ENCODE measurements at regions not wholly inside any gene's neighbourhood (a gene's known extent, or its start where the extent isn't known, plus 50 kb on each side); places are given as distances from the start of the nearest gene placed in this dataset.
"Not testable (repeated sequence)": the region's sequence is repeated elsewhere in the genome, so short reads cannot be mapped to it uniquely, and the experiment has no call there.

DNA sequence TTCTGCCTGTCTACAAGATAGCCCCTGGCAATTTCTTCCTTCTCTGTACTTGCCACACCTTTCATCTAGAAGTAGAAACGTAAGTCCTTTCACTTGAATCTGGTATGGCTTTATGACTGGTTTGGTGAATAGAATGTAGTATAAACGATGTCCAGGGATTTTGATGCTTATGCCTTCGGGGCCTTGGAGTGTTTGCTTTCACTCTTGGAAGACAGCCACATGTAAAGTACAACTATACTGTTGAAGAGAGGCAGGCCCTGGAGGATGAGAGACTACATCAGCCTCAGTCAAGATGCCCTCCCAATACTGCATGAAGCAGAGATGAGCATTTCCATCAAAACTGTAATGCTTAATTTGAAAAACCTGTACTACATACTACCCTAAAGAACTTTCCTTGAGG, 553.8 kb upstream of the C9orf72 start:
- no peak for DNase-seq

DNA sequence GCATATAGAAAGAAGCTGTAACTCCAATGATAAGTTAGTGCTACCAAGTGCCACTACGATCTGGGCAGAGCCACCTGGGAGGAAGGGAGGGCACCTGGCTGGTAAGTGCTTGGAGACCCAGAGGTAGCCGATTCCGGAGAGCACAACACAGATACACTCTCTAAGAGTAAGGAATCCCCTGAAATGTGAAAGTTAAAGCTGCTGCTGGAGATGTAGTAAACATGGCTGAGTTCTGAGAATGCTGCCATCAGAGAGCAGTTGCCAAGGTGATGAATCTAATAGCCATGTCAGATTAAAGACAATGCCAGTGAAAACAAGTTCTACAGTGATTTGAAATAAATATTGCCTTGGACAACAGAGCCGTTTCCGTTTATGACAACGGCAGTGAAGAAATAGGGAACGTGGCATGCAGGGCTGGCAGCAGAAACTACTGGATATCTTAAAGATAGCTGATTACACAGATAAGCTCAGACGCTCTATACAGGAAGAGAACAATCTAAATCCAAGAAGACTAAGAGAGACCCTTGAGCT, 561.2 kb upstream of the C9orf72 start:
- DNase-seq = no peak

DNA sequence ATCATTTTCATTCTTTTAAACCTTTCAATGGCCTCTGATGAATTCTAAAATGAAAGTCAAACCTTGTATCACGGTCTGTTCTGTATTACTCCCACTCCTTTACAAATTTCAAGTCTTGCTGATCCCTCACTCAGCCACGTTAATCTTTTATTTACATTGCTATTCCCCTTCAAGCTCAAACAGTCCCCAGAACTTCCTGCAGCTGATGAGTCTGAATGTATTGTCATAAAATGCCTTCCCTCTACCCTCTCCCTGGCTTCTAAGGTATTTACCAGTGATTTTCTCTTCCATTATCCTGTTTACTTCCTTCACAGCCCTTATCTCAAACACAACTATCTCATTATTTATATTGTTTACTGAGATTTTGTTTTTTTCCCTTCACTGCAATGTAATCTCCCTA, 562.3 kb upstream of the C9orf72 start:
- DNase-seq = no peak

DNA sequence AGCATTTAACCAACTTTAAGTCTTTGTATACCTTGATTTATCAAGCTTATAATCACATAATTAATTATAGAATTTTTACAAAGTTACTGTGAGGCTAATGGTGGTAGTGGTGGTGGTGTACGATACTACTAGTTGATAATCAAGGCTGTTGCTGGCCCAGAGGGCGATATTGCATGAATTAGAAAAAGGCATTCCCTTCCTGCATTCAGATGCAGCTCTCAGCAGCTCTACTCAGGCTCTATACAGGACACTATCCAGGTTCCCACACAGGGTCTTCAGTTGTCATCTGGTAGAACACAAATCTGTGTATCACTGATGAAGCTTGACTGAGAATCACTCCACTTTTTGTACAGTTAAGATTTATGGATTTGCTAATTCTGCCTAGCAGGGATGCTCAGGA, 562.8 kb upstream of the C9orf72 start:
- no peak for DNase-seq

DNA sequence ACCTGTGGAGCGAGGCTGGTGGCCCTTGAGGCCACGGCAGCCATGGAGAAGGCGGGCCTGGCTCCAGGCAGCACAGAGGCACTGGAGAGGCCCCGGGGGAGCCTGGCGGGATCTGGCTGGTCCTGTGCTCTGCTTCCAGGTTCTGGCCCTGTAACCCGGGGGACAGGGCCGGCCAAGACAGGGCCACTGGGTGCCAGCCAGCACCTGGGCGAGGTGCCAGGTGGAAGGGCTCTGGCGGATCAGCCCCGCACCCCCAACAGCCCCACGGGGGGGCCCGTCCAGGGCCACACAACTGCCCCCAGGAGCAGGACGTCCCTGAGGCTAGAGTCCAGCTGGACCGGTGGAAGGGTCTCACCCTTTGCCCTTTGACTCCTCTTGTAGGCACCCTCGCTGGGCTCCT, 574.1 kb upstream of the C9orf72 start:
- not testable (repeated sequence) for DNase-seq

DNA sequence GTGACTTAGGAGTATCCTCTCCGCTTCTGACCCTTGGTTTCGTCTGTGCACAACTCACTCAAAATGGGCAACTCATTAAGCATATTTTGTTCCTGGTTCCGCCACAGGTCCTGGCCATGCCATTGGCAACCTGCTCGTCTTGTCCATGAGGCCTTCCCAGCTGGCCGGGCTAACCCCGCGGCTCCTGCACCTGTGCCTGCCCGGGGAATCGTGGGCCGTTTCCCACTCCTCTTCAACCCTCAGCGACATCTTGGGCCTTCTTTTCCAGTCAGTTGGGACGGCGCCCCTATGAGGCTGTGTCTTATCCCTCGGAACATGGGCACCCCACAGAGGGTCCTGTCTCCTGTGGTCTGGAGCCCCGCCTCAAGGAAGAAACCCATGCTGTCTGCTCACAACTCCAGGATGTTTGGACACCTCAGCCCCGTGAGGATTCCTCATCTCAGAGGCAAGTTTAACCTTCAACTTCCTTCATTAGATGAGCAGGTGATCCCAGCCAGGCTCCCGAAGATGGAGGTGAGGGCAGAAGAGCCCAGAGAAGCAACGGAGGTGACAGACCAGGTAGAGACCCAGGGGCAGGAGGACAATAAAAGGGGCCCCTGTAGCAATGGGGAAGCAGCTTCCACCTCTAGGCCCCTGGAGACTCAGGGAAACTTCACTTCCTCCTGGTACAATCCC, 574.8 kb upstream of the C9orf72 start:
- not testable (repeated sequence) for DNase-seq

DNA sequence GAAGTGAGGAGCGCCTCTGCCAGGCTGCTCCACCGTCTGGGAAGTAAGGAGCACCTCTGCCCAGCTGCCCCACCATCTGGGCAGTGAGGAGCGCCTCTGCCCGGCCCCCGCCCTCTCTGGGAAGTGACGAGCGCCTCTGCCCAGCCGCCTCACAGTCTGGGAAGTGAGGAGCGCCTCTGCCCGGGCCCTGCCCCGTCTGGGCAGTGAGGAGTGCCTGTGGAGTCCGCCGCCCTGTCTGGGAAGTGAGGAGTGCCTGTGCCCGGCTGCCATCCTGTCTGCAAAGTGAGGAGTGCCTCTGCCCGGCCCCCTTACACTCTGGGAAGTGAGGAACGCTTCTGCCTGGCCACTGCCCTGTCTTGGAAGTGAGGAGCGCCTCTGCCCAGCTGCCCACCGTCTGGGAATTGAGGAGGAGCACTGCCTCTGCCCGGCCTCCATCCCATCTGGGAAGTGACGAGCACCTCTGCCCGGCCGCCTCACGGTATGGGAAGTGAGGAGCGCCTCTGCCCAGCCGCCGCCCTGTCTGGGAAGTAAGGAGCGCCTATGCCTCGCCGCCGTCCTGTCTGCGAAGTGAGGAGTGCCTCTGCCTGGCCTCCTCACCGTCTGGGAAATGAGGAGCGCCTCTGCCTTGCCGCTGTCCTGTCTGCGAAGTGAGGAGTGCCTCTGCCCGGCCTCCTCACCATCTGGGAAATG, 576.2 kb upstream of the C9orf72 start:
- not testable (repeated sequence) for DNase-seq

DNA sequence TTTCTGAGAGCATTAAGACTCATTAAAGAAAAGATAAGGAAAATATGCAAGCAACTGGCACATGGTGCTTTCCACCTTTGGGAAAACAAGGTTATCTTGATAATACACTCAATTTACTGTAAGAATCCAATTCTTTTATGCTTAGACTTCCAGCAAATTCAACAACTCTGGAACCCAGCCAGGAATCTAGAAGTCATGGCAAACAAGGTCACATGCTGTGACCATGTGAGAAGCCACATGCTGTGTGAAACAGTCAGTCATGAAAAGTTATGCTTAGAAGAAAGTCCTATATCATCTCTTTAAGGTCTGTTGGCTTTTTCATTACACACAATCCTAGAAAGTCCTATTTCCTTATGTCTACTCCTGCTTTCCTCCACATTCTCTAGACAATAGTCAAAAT, 581.8 kb upstream of the C9orf72 start:
- no peak for DNase-seq

DNA sequence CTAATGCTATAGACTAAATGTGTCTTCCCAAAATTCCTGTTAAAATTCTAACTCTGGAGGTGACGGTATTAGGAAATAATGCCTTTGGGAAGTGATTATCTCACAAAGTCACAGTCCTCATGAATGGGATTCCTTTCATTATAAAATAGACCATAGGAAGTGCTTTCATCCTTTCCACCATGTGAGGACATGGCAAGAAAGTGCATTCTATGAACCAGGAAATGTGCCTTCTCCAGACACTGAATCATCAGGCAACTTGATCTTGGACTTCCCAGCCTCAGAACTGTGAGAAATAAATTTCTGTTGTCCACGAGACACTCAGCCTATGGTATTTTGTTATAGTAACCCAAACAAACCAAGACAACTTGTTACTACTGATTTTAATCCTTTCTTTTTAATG, 582.4 kb upstream of the C9orf72 start:
- DNase-seq = no peak

DNA sequence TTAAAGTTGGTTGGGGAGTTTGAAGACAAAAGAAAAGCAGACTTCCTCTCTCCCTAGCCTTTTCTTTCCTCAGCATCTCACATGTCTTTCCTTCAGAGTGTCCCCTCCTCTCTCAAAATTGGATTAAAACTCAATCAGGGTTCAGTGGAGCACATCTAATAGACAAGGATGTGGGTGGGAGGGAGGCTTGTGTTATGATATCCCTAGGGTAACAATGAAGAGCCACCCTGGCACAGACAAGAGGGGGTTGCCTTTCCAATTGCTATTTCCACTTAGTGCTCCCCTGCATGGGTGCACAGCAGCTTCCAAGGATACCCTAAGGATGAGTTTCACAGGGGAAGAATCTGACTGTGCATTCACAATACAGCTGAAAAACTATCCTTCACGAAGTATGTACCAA, 585.2 kb upstream of the C9orf72 start:
- DNase-seq = no peak

DNA sequence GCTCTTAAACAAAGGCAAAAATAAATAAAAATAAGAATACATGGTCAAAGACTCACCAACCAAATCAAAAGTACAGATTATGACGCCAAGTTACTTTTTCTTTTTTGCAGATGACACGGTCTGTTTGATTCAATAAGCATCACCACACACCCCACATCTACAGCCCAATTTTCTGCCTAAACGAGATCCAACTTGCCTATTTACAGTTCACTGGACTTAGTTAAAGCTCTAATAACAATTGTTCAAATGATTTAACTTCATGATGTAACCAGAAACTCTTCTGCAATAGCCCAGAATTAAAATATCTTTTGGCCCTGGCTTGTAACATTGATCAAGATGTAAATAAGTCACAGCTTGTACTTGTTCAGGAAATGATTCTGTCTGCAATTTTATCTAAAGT, 590.3 kb upstream of the C9orf72 start:
- DNase-seq = no peak

DNA sequence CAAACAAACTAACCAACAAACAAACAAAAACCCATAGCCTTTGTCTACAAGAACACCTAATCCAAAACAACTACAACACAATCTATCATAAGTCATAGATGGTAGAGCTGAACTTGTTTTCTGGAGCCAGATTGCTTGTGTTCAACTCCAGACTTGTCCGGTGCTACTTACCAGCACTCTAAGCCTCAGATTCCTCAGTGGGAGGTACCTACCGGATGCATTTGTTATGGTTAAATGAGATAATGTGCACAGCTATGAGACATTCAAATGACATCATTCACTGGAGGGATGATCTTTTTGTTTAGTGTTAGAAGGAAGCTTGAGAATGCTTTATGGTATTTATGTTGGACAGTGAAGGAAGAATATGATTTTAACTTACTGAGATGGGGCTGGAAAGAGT, 592.9 kb upstream of the C9orf72 start:
- no peak for DNase-seq

DNA sequence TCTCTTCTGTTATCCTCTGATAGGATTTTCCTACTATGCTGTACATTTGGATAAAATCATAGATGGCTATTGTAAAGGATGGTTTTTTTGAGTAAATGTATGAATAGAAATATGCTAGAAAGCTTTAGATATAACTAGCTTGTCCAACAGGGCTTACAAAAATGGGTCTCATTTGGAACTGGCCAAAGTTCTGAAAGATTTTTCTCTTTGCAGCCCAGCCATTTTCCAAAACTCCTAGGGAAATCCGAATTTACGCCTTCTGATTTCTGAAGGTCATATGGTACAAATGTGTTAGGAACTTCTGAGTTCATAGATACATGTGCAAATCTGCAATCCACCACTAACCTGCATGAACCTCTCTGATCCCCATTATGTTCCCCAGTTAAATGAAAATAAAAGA, 603.9 kb upstream of the C9orf72 start:
- DNase-seq = no peak

DNA sequence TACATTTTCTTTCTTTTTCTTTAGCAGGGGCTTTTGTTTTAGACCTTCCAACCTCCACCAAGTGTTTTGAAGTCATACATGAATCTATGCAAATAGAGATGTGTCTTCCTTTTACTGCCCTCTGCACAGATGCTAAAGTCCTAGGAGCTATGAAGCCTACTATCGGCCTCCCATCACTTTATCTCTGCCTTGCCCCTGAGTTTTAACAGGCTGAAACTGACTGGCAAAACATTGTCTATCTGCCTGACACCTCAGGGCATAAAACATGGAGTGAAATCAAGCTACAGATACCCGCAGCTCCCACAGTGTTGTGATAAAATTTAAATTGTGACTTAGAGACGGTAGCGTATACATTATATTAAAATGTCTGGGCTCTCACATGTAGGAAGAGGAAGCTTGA, 604.6 kb upstream of the C9orf72 start:
- no peak for DNase-seq

DNA sequence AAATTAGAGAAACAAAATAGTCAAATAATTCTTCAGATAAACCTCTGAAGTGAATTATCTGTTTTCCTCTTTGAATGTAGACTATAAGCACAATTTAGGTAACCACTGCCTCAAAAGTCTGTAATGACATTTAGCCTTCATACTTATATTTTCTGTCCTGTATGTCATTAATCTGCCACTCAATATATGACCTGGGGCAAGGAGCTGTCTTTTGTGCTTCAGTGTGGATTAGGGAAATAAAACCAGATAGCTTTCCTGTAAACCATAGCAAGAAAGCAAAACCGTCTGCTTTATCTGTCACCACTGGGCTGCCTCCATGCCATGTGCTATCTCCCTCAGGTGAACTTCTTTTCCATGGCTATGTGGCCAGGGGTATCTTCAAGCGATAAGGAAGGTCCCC, 606.6 kb upstream of the C9orf72 start:
- DNase-seq = no peak

DNA sequence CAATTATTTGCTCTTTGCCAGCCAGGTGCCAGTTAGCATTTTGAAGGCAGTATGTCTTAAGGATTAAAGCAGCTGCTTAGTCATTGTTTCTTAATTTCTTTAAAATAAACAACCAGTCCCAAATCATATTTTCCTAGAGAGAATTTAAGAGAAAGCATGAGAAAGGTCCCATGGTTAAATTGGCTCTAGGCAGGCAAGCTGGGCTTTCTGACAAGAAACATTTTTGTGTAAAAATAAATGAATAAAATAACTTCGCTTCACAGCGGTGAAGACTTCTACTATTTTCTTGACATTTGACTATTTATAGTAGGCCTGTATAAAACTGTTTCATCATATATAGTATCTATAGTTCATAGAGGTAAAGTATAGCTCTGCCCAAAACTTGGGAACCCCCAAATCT, 617.7 kb upstream of the C9orf72 start:
- no peak for DNase-seq

DNA sequence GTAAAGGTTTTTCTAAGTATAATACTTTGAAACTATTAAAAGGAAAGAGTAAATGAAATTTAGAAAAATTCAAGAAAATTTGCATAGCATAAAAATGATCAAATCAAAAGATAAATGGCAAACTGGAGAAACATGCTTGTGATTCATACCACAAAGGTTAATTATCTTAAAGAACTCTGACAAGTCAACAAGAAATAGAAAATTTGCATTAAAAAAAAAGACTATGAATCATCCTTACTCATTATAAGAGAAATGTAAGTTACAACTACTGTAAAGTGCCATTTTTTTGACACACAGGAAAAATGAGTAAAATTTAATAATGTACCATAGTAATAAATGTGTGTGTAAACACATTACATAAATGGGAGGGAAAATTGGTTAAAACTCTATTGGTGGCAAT, 624.4 kb upstream of the C9orf72 start:
- DNase-seq = no peak

DNA sequence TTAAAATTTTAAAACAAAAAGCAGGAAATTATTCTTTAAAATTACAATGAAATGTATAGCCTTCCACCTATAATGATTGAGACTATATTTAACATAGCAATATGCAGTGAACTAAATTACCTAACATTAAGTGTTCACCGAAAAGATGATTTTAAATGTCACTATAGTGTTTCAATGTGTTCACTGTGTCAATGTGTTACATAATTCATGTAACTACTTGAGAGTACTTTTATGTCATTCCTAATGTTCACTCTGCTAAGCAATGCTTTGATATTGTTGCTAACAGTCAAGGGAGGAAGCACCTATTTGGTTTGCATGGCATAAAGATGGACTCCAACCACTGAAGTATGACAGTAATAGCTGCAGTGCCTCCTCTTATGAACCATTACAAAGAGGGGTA, 629.8 kb upstream of the C9orf72 start:
- no peak for DNase-seq

DNA sequence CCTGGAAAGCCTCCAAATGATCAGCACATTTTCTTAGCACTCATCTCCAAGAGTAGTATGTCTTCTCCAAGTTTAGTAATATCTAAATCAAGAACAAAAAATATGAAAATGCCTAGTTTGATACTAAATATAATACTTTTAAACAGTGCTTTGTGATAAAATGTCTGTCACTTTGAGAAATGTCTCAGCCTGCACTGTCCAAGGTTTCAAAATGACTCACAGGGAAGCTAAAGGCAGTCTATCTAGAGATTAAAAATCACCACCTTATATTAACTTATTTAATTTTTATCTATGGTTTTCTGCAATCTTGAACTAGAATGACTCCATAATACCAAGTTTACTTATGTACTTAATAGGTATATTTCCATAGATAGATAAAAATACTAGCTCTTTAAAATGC, 633.0 kb upstream of the C9orf72 start:
- DNase-seq = no peak

DNA sequence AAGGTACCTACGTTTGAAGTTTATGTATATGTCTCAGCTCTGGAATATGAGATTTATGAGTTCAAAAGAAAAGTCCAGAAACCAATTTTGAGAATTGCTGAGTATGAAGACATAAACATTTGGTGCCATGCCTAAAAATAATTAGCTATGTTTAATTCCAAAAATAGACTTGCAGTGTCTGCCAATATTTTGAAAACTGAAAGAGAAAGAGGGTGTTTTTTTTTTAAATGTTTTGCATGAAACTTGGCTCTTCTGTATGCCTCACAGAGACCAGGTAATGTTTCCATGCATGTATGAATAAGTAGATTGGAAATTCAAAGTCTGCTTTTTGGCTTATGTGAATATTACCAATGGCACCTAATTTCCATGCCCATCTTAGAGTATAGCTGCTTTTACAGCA, 634.4 kb upstream of the C9orf72 start:
- DNase-seq = no peak

DNA sequence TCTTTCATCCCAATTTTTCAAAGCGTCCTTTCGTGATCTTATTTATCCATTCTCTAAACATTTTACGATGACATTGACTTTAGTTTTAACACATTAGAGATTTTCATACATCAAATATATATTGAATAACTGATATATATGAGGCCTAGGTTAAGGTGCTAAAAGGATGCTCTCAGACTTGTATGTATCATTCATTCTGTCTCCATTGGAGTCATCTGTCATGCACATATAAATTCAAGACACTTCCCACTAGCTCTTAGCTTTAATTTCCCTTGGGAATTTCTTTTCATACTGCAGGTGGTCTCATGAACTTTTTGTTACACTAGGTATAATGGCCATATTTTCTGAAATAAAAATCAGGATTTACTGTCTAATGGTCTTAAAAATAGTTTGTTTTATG, 635.8 kb upstream of the C9orf72 start:
- DNase-seq = no peak

DNA sequence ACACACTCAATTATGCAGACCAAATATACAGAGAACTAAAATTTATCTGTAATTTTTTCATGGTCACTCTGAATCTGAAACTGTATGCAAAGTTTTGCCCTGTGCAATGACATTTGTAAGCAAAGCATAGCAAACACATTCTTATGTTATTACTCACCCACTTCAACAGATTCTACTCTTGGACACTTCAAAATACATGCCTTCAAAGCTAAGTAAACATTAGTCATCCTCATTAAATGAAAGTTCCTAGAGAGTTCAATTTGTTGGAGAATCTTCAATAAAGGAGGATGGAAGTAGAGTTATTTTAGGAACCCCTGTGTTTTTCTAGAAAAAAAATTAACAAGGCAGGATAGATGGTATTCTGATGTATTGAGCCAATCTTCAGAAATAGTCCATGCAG, 639.7 kb upstream of the C9orf72 start:
- DNase-seq = peak; percentile 97

DNA sequence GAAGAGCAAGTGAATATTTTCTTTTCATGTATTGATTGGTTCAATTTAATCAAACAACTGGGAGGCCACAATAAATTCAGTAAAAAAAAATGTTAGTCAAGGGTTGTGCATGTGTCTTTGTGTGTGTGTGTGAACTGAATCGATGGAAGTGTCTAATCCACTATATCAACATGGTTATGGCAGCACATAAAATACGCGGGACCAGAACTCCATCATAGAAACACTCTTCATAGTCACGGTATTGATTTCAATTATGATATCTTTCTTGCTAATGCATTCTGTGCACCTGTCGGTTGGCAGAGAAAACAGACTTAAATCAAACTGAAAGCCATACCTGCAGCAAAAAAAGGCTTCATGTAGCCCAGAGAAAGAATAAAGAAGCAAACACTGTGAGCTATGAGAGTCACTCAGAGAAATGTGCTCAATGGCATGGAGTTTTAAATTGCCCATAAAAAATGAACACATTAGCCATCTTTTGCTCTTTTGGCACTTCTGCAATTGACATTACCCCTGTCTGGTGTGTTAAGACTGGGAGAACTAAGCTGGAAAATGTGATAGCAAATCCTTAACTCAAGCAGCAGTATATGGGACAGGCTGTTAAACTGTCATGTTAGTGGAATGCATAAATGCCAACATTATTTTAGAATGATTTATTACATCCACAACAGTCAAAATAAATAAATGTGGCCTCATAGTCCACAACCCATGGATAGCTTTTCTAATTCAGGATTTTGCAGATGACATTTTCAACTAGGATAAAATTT, 642.4 kb upstream of the C9orf72 start:
- DNase-seq = no peak

DNA sequence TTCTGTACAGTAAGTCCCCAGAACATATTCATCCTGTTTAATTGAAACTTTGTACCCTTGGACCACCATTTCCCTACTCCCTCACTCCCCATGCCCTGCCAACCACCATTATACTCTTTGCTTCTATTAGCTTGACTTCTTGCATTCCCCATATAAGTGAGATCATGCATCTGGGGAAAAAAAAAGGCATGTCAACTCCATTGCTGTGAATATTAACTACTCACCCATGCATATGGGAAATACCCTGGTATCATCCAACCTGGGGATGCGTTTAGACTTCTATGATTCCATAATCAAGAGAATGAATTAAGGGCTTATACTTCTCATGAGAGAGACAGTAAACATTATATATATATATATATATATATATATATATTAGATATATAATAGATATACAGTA, 659.4 kb upstream of the C9orf72 start:
- DNase-seq = peak; percentile 4
